GM18508 (cell line): ENCODE measurements at regions not wholly inside any gene's neighbourhood (a gene's known extent, or its start where the extent isn't known, plus 50 kb on each side); places are given as distances from the start of the nearest gene placed in this dataset.
"Not testable (repeated sequence)": the region's sequence is repeated elsewhere in the genome, so short reads cannot be mapped to it uniquely, and the experiment has no call there.

Experiments used
- ATAC-seq: cut with Tn5 transposase; IDR thresholded peaks from one replicate; pipeline ENCODE4 v1.9.1; 2021; ENCODE audit warnings: moderate number of reproducible peaks; ENCODE audit not compliant: insufficient read depth, unreplicated experiment

DNA sequence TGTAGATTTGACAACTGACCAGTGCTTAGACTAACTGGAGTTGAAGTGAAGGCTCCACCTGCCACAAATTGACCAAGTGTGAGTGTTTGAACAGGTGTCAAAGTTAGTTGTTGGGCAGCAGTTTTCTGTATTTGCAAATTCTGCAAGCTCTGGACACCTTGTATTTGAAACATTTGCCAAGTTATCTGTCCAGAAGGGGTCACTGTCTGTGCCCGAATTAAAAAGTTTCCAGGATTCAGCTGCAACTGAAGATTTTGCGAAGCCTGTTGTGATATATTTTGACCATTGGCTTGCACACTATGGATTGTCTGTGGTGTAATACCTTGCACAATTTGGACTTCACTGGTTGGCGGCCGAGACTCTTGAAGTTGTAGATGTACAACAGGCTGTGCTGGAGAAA lies 1690.7 kb downstream of the SLITRK5 start:
- no peak for ATAC-seq

GRCh38 chr13:89363144-89363543 lies 1692.0 kb downstream of the SLITRK5 start:
- ATAC-seq: no peak

DNA sequence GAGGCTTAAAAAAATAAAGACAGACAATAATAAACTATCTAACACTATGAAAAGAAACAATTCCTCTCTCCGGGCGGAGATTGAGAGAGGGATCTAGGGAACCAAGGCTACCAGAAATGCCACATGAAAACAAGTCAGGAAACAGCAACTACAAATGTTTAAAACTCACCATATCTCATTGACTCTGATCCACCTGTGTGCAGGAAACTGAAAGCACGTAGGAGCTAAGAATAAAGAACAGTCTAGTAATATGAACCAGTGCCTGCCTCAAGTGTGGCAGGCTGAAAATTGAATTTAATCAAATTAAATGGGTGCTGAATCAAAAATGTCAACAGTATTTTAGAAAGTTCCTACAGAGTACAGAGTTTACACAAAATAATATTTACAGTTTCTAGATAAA lies 1701.0 kb downstream of the SLITRK5 start:
- ATAC-seq: no peak

GRCh38 chr13:89375839-89376238 lies 1704.7 kb downstream of the SLITRK5 start:
- ATAC-seq: no peak

DNA sequence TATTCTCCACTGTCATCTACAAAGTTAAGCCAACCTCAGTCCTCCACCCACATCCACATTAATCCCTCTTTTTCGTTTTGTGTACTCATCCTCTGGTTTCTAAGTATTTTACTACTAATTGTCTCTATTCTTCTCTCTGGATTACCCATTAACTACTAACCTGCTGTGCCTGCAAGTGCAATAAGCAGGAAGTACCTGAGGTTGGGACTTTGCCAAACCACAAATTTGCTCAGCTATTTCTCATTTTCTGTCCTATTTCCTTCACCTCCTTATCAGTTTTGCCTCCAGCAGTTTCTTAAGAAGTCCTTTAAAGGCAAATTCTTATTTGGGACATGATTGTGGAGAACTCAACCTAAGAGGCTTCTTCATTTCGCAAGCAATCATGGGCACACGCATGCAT lies 1708.9 kb downstream of the SLITRK5 start:
- no peak for ATAC-seq

GRCh38 chr13:89382981-89383380 lies 1711.8 kb downstream of the SLITRK5 start:
- no peak for ATAC-seq

GRCh38 chr13:89383891-89384290 lies 1712.7 kb downstream of the SLITRK5 start:
- no peak for ATAC-seq

DNA sequence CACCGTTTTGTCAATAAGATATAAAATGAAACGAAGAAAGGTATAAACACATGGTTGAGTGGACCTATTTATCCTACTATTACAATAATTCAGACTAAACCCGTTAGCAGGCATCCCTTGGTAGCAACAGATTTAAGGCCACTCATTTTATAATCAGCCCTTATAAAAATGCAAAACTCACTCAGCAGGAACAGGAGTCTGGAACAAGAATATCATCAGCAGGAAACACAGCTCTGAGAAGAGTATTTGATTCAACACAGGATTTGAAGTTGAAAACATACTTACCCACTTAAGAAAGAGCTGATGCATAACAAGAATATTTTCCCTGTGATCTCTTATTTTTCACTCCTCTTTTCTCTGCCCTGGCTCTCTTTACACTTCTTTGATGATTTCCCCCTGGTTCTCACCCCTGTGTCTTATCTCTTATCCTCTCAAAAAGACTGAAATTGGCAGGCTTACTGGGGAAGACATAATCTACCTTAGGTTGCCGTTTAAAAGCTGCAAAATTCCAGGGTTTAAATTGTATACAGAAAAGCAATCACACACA lies 1722.7 kb downstream of the SLITRK5 start:
- no peak for ATAC-seq

- no peak for ATAC-seq
Observed at GRCh38 chr13:89401264-89401675, 1730.1 kb downstream of the SLITRK5 start.

DNA sequence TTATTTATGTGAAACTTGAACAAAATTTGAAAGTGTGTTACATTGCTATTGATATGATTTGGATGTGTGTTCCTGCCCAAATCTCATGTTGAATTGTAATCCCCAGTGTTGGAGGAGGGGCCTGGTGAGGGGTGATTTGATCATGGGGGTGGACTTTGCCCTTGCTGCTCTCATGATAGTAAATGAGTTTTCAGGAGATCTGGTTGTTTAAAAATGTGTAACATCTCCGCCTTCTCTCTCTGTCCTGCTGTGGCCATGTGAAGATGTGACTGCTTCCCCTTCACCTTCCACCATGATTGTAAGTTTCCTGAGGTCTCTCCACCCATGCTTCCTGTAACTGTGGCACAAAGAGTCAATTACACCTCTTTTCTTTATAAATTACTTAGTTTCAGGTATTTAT lies 1731.0 kb downstream of the SLITRK5 start:
- ATAC-seq: no peak

GRCh38 chr13:89406096-89406495 lies 1734.9 kb downstream of the SLITRK5 start:
- ATAC-seq: not testable (repeated sequence)

DNA sequence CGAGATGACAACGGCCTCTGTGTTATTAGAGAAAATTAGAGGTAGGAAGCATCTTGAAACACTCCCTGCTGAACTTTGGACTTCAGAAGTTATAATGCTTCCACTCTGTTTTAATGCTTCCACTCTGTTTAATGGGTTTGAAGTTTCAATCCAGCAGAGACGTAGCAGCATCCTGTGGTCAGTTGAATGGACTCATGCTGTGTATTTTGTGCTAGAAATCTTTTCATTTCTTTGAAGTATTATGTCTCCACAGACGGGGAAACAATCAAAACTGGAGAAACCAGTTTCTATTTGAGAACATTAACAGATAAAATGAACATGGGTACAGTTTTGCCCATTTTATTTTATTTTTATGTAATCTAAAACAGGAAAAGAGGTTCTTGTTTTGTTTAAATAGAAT lies 1736.2 kb downstream of the SLITRK5 start:
- ATAC-seq: no peak

- ATAC-seq: no peak
Observed at GRCh38 chr13:89432997-89433396, 1761.8 kb downstream of the SLITRK5 start.

- not testable (repeated sequence) for ATAC-seq
Observed at GRCh38 chr13:89434624-89435023, 1763.5 kb downstream of the SLITRK5 start.

DNA sequence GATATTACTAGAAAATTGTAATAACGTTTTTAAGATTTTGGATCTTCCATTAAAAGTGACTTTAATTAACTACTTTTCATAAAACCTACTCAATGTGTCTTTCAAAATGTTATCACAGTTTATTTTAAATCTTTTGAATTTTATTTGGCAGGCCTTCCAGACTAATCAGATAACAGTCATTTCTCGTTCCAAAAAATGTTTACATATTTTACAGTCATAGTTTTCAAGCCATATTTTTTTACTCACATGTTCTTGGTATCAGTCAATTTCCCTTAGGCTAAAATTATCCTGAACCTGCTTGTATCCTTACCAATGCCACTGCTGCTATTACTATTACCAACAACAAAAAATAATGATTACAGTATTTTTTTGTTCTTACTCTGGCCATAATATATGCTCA lies 1783.5 kb downstream of the SLITRK5 start:
- ATAC-seq: no peak

DNA sequence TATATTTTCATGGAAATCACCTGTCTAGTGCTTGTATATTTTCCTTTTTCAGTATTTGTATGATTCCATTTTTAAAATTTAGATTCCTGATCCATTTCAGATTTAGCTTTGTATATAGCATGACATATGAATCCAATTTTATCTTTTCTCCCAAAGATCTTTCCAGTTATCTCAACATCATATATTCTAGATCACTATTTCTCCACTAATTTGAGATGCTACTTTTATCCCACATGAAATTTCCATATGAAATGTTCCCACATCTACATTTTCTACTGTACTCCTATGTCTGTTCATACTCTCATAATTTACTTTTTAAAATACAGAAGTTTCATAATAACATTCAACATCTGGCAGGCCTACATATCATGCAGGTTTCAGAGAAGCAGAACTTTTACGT lies 1784.1 kb downstream of the SLITRK5 start:
- ATAC-seq: no peak

DNA sequence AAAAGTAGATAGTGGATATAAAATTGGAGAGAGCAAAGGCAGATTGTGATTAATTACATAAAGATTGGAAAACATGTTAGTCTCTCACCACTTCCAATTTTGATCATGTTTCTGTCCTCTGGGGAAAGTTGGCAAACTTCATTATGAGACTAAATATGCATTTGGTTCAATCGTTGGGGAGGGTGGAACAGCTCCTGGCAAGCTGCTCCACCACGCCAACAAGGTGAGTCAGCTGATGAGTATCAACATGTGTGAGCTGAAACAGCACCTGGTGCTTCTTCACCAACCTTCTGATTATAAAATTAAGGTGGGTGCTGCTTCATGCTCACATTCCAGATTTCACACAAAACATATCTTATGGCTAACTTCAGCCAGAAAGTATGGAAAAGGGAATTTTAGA lies 1784.6 kb downstream of the SLITRK5 start:
- no peak for ATAC-seq

- ATAC-seq: no peak
Observed at GRCh38 chr13:89457977-89458376, 1786.8 kb downstream of the SLITRK5 start.

DNA sequence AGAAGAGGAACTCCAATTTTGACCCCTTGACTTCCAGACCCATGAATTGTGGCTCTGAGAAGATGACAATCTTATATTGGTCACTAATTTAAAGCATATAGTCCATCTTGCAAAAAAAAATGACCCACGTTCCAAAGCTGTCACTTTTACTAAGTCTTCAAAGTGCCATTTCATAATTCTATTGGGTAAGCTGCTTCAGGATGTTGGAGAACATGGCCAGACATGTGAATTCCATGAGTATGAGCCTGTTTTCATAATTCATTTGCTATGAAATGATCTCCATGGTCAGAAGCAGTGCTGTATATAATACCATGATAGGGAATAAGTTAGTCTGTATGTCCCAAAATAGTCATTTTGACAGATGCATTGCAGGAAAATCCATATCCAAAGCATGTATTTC lies 1787.3 kb downstream of the SLITRK5 start:
- no peak for ATAC-seq

- ATAC-seq: not testable (repeated sequence)
Observed at GRCh38 chr13:89460895-89461294, 1789.7 kb downstream of the SLITRK5 start.

- ATAC-seq: no peak
Observed at GRCh38 chr13:89465366-89465765, 1794.2 kb downstream of the SLITRK5 start.

DNA sequence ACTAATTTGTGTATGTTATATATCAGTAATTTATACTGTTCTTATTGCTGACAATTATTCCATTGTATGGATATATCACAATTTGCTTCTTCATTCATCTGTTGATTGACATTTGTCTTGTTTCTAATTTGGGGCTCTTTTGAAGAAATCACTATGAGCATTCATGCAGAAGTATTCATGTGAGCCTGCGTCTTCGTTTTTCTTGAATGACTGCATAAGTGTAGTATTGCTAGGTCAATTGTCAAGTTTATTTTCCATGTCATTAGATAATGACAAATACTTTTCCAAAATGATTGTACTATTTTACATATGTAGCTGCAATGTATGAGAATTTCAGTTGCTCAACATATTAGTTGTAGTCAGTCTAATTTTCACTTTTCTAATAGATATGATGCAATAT lies 1796.9 kb downstream of the SLITRK5 start:
- no peak for ATAC-seq

- no peak for ATAC-seq
Observed at GRCh38 chr13:89470901-89471300, 1799.7 kb downstream of the SLITRK5 start.
